GM21723 (cell line): ENCODE measurements at regions not wholly inside any gene's neighbourhood (a gene's known extent, or its start where the extent isn't known, plus 50 kb on each side); places are given as distances from the start of the nearest gene placed in this dataset.

Experiments
- ATAC-seq: cut with Tn5 transposase; IDR thresholded peaks from one replicate; pipeline ENCODE4 v1.9.1; 2021; ENCODE audit warnings: mild to moderate bottlenecking, moderate library complexity; ENCODE audit not compliant: unreplicated experiment

- ATAC-seq = no peak
These were observed 425.1 kb upstream of the NPVF start for GRCh38 chr7:25653384-25653783.

DNA sequence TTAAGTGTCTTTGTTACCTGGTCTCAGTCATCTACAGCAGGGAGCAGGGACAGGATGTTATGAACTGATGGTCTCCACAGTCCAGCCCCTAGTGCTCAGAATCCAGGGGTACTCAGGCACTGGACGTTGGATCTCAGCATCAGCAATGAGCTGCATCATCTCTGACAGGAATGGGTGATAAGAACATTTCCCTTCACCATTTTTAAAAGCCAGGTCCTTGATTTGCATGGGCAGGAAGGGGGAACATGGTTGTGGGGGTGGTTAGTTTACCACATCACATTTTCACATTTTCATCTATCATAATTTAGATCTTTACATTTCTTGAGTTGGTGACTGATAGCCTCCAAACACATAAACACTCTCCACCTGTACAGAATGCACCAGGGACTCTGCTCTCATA lies 427.8 kb upstream of the NPVF start:
- ATAC-seq = no peak

DNA sequence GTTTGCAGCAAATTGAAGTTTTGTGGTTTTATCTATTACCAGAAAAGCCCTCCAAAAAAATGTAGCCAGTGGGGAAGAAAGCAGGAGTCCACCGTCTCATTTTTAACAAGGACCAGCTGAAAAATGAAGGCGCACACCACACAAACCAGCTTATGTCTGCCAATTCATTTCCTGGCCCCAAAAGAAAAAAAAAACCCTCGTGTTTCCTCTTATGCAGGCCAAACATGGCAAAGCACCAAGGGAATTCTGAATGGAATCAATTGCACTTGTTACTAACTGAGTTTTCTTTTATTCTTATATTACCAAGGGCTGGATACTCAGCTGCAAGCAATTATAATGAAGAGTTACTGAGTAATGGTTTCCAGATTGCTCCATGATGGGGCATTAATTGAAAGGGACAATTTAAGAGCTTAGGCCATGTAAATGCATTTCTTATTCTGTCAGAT lies 428.3 kb upstream of the NPVF start:
- ATAC-seq = no peak

- ATAC-seq = no peak
These were observed 430.1 kb upstream of the NPVF start for GRCh38 chr7:25658375-25658774.

DNA sequence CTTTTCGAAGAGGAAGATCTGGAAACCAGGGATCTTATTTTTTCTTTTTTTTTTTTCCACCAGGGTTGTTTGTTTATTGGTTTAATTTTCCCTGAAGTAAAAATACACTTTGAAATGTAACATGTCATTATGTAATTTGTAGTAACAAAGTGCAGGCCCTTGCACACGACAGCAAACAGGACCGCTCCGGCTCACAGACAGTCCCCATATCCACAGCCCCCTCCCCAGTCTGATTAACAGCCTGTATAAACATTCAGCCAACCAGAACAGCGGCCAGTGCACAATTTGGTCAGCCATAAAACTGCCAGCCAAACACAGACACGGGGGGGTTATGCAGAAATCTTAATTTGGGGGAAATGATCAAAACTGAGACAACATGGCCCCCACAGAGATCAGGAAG lies 431.6 kb upstream of the NPVF start:
- ATAC-seq = no peak

GRCh38 chr7:25662841-25663800 lies 434.8 kb upstream of the NPVF start:
- ATAC-seq = no peak

GRCh38 chr7:25663877-25664276 lies 435.6 kb upstream of the NPVF start:
- no peak for ATAC-seq

DNA sequence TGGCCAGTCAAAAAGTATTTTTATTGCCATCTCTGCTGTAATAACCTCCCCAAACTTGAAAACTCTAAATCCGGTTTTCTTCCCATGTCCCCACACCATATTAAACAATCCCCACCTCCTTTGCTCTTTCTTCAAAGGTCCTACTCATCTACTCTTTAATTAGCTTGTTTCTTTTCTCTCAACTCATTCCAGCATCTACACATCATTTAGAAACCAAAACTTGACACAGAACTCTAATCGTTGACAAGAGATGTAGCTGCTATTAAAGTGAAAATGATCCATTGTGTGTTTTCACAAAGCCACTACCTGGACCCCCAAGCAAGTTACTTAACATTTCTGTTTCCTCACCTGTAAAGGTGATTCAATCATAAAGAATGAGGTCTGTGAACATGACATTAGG lies 436.3 kb upstream of the NPVF start:
- ATAC-seq = no peak

GRCh38 chr7:25665374-25665773 lies 437.1 kb upstream of the NPVF start:
- no peak for ATAC-seq

GRCh38 chr7:25665903-25666670 lies 437.8 kb upstream of the NPVF start:
- ATAC-seq = no peak

DNA sequence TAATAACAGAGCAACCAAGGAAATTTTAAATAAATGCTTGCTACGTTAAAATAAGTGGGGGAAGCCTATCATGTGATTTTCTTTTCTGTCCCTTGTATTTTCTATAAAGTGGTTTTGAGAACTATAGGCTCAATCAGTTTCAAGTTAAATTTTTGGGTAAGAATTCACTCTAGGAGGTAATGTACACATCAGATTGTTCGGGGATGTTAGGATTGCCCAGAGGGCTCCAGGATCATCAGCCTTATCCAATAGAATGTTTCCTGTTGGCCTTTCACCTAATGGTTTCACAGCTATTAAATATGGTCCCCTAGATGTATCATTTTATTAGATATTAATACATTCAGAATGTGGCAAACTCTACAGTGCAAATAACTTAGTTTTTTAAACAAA lies 438.4 kb upstream of the NPVF start:
- no peak for ATAC-seq

DNA sequence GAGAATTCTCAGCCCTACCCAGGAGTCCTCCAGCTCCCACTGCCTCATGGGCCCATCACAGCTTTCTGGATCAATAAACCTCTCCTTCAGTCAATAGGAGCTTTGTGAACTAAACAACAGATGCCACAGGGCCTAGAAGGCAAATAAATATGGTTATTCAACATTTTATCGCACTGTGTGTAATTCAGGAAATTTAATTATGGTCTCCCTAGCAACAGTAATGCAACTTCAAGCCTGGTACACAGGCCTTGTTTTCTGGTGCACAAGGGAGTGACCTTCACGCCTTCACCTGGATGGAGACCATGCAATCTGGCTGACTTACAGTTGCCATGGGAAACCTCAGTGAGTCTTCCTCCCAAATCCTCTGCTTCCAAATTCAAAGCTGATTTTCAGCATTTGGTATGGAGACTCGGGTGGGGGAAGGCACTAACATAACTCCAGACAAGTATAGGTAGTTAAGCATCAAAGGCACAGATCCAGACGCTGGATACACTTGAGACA lies 441.0 kb upstream of the NPVF start:
- ATAC-seq = no peak

- no peak for ATAC-seq
These were observed 441.9 kb upstream of the NPVF start for GRCh38 chr7:25669961-25670841.

- no peak for ATAC-seq
These were observed 442.8 kb upstream of the NPVF start for GRCh38 chr7:25671111-25671510.

DNA sequence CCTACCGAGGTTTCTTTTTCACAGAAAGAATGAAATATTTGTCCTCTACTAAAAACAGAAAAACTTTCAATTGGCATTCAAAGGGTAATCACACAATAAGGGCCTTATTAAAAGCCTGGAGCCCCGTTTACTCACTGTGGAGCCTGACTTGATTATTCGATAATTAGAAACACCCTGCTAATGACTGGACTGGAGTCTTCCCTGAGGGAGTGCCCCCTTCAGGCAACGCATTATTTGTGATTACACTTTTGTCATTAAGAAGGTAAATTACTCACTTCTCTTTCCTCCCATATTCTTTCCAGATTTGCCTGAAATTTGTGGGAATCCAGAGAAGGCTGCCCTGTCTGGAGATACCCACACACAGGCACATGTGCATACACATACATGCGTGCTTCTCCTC lies 444.2 kb upstream of the NPVF start:
- ATAC-seq = no peak

DNA sequence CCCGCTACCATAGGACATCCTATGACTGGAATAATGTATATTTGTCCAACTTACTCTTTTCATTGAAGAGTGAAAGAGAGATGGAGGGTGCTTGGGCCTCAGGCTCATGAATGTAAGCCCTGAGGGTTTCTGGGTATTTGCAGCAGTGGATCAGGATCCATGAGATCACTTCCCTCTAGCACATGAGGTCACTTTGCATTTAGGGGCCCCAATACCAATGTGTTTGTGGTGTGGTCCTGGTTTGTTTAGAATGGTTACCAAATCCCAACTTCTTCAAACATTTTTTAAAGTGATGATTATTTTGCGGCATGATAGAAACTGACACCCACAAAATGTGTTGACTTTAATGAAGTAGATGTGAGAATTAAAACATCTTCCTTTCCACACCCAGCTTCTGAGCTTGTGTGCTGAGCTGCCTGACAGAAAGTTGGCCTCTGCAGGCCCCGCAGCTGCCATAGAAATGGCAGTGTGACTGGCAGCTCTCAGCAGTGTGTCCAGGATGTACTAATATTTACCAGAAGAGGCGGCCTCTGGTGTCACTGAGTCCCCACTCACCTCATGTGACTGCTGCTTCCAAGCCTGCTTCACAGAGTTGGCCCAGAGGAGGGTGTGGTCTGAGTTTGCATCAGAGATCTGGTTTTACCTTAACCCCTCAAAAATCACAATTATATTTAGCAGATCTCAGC lies 447.6 kb upstream of the NPVF start:
- no peak for ATAC-seq

GRCh38 chr7:25677595-25677994 lies 449.3 kb upstream of the NPVF start:
- no peak for ATAC-seq

DNA sequence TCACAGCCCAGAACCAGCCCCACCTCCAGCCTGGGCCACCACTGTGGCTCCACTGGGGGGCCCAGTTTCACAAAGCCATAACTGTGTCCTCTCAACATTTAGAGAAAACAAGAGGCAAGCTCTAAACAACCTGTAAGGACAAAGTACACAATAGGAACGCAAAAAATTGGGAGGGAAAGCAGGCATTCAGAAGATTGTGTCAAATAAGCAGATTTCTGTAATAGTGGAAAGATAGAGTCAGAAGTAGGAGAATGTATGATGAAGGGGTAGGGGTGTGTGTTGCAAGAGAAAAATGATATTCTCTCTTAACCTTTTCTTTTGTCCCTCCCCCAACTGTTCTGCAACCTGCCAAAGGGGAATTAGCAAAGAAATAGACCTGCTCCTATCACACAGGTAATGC lies 449.9 kb upstream of the NPVF start:
- no peak for ATAC-seq

DNA sequence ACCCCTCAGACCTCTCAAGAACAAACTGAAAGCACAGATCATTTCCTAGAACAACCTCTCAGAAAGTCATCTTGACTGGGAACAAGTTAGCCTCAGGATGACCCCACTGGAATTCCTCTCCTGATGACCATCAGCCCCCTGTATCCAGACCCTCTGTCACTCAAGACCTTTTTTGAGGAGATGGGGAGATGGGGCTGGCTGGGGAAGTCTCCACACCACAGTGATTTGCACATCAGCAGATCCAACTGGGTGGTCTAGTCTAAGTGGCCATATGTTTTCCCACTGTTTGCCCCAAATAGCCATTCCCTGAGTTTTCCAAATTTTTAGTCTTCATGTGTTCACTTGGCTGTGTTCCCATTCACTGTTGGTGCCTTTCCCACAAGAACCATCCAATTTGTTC lies 452.4 kb upstream of the NPVF start:
- no peak for ATAC-seq

DNA sequence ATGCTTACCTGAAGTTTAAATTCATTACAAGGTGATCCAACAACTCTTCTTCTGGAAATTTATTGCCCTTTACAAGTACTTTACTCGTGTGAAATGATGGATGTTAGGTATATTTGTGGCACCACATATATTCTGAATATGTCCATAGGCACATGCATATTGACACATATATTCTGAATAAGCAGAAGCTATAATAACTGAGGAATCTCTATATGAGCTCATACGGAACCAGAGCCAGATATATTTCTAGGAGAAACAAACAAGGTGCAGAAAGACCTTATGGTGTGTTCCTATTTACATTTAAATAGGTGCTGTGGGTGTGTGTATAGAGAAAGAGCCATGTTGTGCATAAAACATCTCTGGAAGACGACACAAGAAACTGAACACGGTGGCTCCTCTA lies 456.1 kb upstream of the NPVF start:
- ATAC-seq = no peak
